ENCODE measurements at regions not wholly inside any gene's neighbourhood (a gene's known extent, or its start where the extent isn't known, plus 50 kb on each side); places are given as distances from the start of the nearest gene placed in this dataset.
A peak's percentile ranks its signal among the peaks of the same experiment; 100 is the strongest.

- DNase-seq: no peak
Observed at GRCh38 chr1:5105744-5106143, 451.3 kb downstream of the AJAP1 start.

GRCh38 chr1:5099558-5099957 lies 445.1 kb downstream of the AJAP1 start:
- DNase-seq: no peak

- DNase-seq: no peak
Observed at GRCh38 chr1:5098981-5099385, 444.6 kb downstream of the AJAP1 start.

GRCh38 chr1:5093042-5093441 lies 438.6 kb downstream of the AJAP1 start:
- no peak for DNase-seq

- DNase-seq: no peak
Observed at GRCh38 chr1:5084676-5085075, 430.3 kb downstream of the AJAP1 start.

GRCh38 chr1:5067246-5067645 lies 412.8 kb downstream of the AJAP1 start:
- no peak for DNase-seq

- no peak for DNase-seq
Observed at GRCh38 chr1:5053744-5054143, 399.3 kb downstream of the AJAP1 start.

- DNase-seq: no peak
Observed at GRCh38 chr1:5029136-5029535, 374.7 kb downstream of the AJAP1 start.

- DNase-seq: no peak
Observed at GRCh38 chr1:5012249-5012648, 357.8 kb downstream of the AJAP1 start.

- no peak for DNase-seq
Observed at GRCh38 chr1:5010656-5011055, 356.2 kb downstream of the AJAP1 start.

GRCh38 chr1:5010236-5010635 lies 355.8 kb downstream of the AJAP1 start:
- no peak for DNase-seq

- DNase-seq: no peak
Observed at GRCh38 chr1:5009376-5010065, 355.1 kb downstream of the AJAP1 start.

GRCh38 chr1:5005171-5005570 lies 350.8 kb downstream of the AJAP1 start:
- no peak for DNase-seq

- no peak for DNase-seq
Observed at GRCh38 chr1:5002676-5003075, 348.3 kb downstream of the AJAP1 start.

- DNase-seq: peak; percentile 26
Observed at GRCh38 chr1:5001466-5001865, 347.1 kb downstream of the AJAP1 start.

- DNase-seq: no peak
Observed at GRCh38 chr1:4986306-4986705, 331.9 kb downstream of the AJAP1 start.

- no peak for DNase-seq
Observed at GRCh38 chr1:4984841-4985240, 330.4 kb downstream of the AJAP1 start.

- DNase-seq: no peak
Observed at GRCh38 chr1:4980211-4980610, 325.8 kb downstream of the AJAP1 start.

- DNase-seq: no peak
Observed at GRCh38 chr1:4978660-4979390, 324.4 kb downstream of the AJAP1 start.

- DNase-seq: no peak
Observed at GRCh38 chr1:4977701-4978100, 323.3 kb downstream of the AJAP1 start.

- DNase-seq: no peak
Observed at GRCh38 chr1:4976859-4977440, 322.5 kb downstream of the AJAP1 start.

- no peak for DNase-seq
Observed at GRCh38 chr1:4975856-4976255, 321.4 kb downstream of the AJAP1 start.

- DNase-seq: no peak
Observed at GRCh38 chr1:4974981-4975685, 320.7 kb downstream of the AJAP1 start.

GRCh38 chr1:4973341-4973740 lies 318.9 kb downstream of the AJAP1 start:
- DNase-seq: no peak
